H9 (cell line): ENCODE measurements at regions not wholly inside any gene's neighbourhood (a gene's known extent, or its start where the extent isn't known, plus 50 kb on each side); places are given as distances from the start of the nearest gene placed in this dataset.

ENCODE experiments used
- DNase-seq: peaks from one replicate; pipeline ENCODE4 v3.0.0-alpha.2; 2017
- H2AFZ ChIP-seq: one replicate; pipeline ENCODE4 v1.6.1; 2013; ENCODE audit warnings: mild to moderate bottlenecking, low read length, control low read depth, moderate library complexity
- H2AK5ac ChIP-seq: 2 replicates; pipeline ENCODE4 v1.6.1; 2013; ENCODE audit warnings: low read length, control low read depth, mixed read lengths; ENCODE audit not compliant: insufficient read length
- H2BK120ac ChIP-seq: one replicate; pipeline ENCODE4 v1.6.1; 2013; ENCODE audit warnings: low read depth, mild to moderate bottlenecking, low read length, control low read depth, inconsistent platforms; ENCODE audit not compliant: poor library complexity, severe bottlenecking
- H2BK12ac ChIP-seq: 2 replicates; pipeline ENCODE4 v1.6.1; 2013; ENCODE audit warnings: low read length, control low read depth, mixed read lengths, low read depth; ENCODE audit not compliant: insufficient read length
- H2BK15ac ChIP-seq: 2 replicates; pipeline ENCODE4 v1.6.1; 2013; ENCODE audit warnings: low read depth, low read length, control low read depth
- H2BK20ac ChIP-seq: one replicate; pipeline ENCODE4 v1.6.1; 2013; ENCODE audit warnings: low read depth, mild to moderate bottlenecking, low read length, control low read depth, inconsistent platforms; ENCODE audit not compliant: poor library complexity, severe bottlenecking
- H2BK5ac ChIP-seq: 2 replicates; pipeline ENCODE4 v1.6.1; 2013; ENCODE audit warnings: low read length, control low read depth, mixed read lengths; ENCODE audit not compliant: insufficient read length
- H3K14ac ChIP-seq: 2 replicates; pipeline ENCODE4 v1.6.1; 2013; ENCODE audit warnings: low read length, control low read depth; ENCODE audit not compliant: insufficient read depth
- H3K18ac ChIP-seq: 2 replicates; pipeline ENCODE4 v1.6.1; 2013; ENCODE audit warnings: low read depth, mild to moderate bottlenecking, mixed read lengths, low read length, control low read depth; ENCODE audit not compliant: insufficient read length
- H3K23ac ChIP-seq: 2 replicates; pipeline ENCODE4 v1.6.1; 2013; ENCODE audit warnings: low read length, control low read depth, mixed read lengths, low read depth; ENCODE audit not compliant: insufficient read length
- H3K23me2 ChIP-seq: 2 replicates; pipeline ENCODE4 v1.6.1; 2013; ENCODE audit warnings: low read depth, mild to moderate bottlenecking, mixed read lengths, low read length, control low read depth; ENCODE audit not compliant: insufficient read length, poor library complexity, severe bottlenecking
- H3K27ac ChIP-seq: 2 replicates; pipeline ENCODE4 v1.5.1; 2013; ENCODE audit warnings: low read length, control low read depth, mixed read lengths, low read depth; ENCODE audit not compliant: insufficient read length
- H3K27me3 ChIP-seq: 2 replicates; pipeline ENCODE4 v1.6.1; 2013; ENCODE audit warnings: low read length, control low read depth, inconsistent platforms; ENCODE audit not compliant: insufficient read depth
- H3K4ac ChIP-seq: 2 replicates; pipeline ENCODE4 v1.6.1; 2013; ENCODE audit warnings: low read depth, mild to moderate bottlenecking, control low read depth, inconsistent platforms, low read length, moderate library complexity
- H3K4me1 ChIP-seq: 2 replicates; pipeline ENCODE4 v1.6.1; 2013; ENCODE audit warnings: low read length, control low read depth, inconsistent platforms; ENCODE audit not compliant: insufficient read depth
- H3K4me2 ChIP-seq: 2 replicates; pipeline ENCODE4 v1.6.1; 2013; ENCODE audit warnings: low read length, control low read depth, mixed read lengths; ENCODE audit not compliant: insufficient read length, insufficient read depth
- H3K56ac ChIP-seq: 2 replicates; pipeline ENCODE4 v1.6.1; 2013; ENCODE audit warnings: low read depth, mild to moderate bottlenecking, mixed read lengths, low read length, control low read depth; ENCODE audit not compliant: insufficient read length
- H3K79me1 ChIP-seq: 2 replicates; pipeline ENCODE4 v1.6.1; 2013; ENCODE audit warnings: low read depth, mild to moderate bottlenecking, moderate library complexity, low read length, control low read depth, inconsistent platforms; ENCODE audit not compliant: insufficient read depth, poor library complexity, severe bottlenecking
- H3K79me2 ChIP-seq: 2 replicates; pipeline ENCODE4 v1.6.1; 2013; ENCODE audit warnings: low read length, control low read depth, inconsistent platforms; ENCODE audit not compliant: insufficient read depth
- H3K9ac ChIP-seq: 2 replicates; pipeline ENCODE4 v1.6.1; 2013; ENCODE audit warnings: low read length, control low read depth, mixed read lengths; ENCODE audit not compliant: insufficient read length; ENCODE audit errors: extremely low read depth
- H3K9me3 ChIP-seq: one replicate; pipeline ENCODE4 v1.6.1; 2013; ENCODE audit warnings: low read depth, low read length, inconsistent platforms; ENCODE audit not compliant: control insufficient read depth
- H3T11ph ChIP-seq: one replicate; pipeline ENCODE4 v1.6.1; 2013; ENCODE audit warnings: mild to moderate bottlenecking, low read length, control low read depth, inconsistent platforms
- H4K20me1 ChIP-seq: one replicate; pipeline ENCODE4 v1.6.1; 2013; ENCODE audit not compliant: control insufficient read depth, insufficient read length, insufficient read depth
- H4K5ac ChIP-seq: 2 replicates; pipeline ENCODE4 v1.6.1; 2013; ENCODE audit warnings: low read depth, mild to moderate bottlenecking, mixed read lengths, low read length, control low read depth; ENCODE audit not compliant: insufficient read length
- H4K8ac ChIP-seq: replicated peaks from 2 replicates; pipeline ENCODE4 v1.6.1; 2013; ENCODE audit warnings: low read length, control low read depth, mixed read lengths, low read depth; ENCODE audit not compliant: insufficient read length
- H4K91ac ChIP-seq: 2 replicates; pipeline ENCODE4 v1.6.1; 2013; ENCODE audit warnings: low read depth, mild to moderate bottlenecking, moderate library complexity, mixed read lengths, low read length, control low read depth; ENCODE audit not compliant: insufficient read length
- H3K27ac Mint-ChIP-seq, 3 experiments: 2 replicates in 2 of 3; 3 replicates in 1 of 3; pipeline ENCODE4 v1.8.0; 2020 to 2021; ENCODE audit warnings: mixed read lengths in 3 of 3, mild to moderate bottlenecking in 1 of 3, moderate library complexity in 1 of 3
- H3K27me3 Mint-ChIP-seq: 2 replicates; pipeline ENCODE4 v1.8.0; 2021; ENCODE audit warnings: low read depth, mild to moderate bottlenecking, moderate library complexity, mixed read lengths
- H3K36me3 Mint-ChIP-seq, 3 experiments: 2 replicates in 2 of 3; 3 replicates in 1 of 3; pipeline ENCODE4 v1.8.0; 2020 to 2021; ENCODE audit warnings: low read depth in 3 of 3, mixed read lengths in 3 of 3; ENCODE audit not compliant: insufficient read depth in 1 of 3
- H3K4me1 Mint-ChIP-seq, 2 experiments: 2 replicates each; pipeline ENCODE4 v1.8.0; 2020; ENCODE audit warnings: mixed read lengths in 2 of 2
- H3K4me3 Mint-ChIP-seq, 2 experiments: 2 replicates in 1 of 2; 3 replicates in 1 of 2; pipeline ENCODE4 v1.8.0; 2020 to 2021; ENCODE audit warnings: mild to moderate bottlenecking in 2 of 2, mixed read lengths in 2 of 2, moderate library complexity in 1 of 2
- H3K9me3 Mint-ChIP-seq, 2 experiments: 2 replicates in 1 of 2; 3 replicates in 1 of 2; pipeline ENCODE4 v1.8.0; 2020; ENCODE audit warnings: mild to moderate bottlenecking in 2 of 2, mixed read lengths in 2 of 2, moderate library complexity in 1 of 2
- CTCF ChIP-seq: fragments of 200-600 bp; sonication (generic); conservative IDR thresholded peaks from 3 replicates; pipeline ENCODE4 v1.8.0; 2021; ENCODE audit warnings: antibody characterized with exemption, mild to moderate bottlenecking
- WGBS: extraction: QIAGEN DNeasy Blood & Tissue Kit; methylation state at CpG from one replicate; pipeline ENCODE4 v1.1.7; 2013; ENCODE audit warnings: missing lambda C conversion rate, low lambda C conversion rate, mixed read lengths; ENCODE audit not compliant: insufficient read length; ENCODE audit errors: extremely low coverage; 5-methylcytosine and 5-hydroxymethylcytosine counted together

GRCh38 chr12:60594035-60594711 is 998.3 kb downstream of the SLC16A7 start:
- Mint-ChIP-seq H3K27me3 (no peaks in the 10 kb centered on the region), H3K27ac (no peak overlapping the region), H3K9me3 (peaks cover 7 to 22% of the 10 kb centered on the region in 2 experiments; a peak in 4 of 5 replicates), H3K4me3 (no peak overlapping the region), H3K4me1 (no peaks in the 10 kb centered on the region), H3K36me3 (peaks cover 0 to 8% (median 0%) of the 10 kb centered on the region in 3 experiments; a peak in 3 of 7 replicates)
- H3K18ac ChIP-seq = no peak overlapping the region
- H2BK5ac ChIP-seq = no peak overlapping the region
- no peak overlapping the region for H2BK120ac ChIP-seq
- H3T11ph ChIP-seq = no peak overlapping the region
- no peak overlapping the region for H4K5ac ChIP-seq
- H3K4me2 ChIP-seq = no peak overlapping the region
- H3K23ac ChIP-seq = no peak overlapping the region
- H3K9me3 ChIP-seq = no peaks in the 10 kb centered on the region
- H3K79me1 ChIP-seq = no peaks in the 10 kb centered on the region
- H2BK15ac ChIP-seq = no peak overlapping the region
- no peak overlapping the region for H3K9ac ChIP-seq
- no peaks in the 10 kb centered on the region for H3K4me1 ChIP-seq
- no peak overlapping the region for H2BK12ac ChIP-seq
- H3K14ac ChIP-seq = no peak overlapping the region
- H4K8ac ChIP-seq = no peak overlapping the region
- no peak for DNase-seq
- no peaks in the 10 kb centered on the region for H3K23me2 ChIP-seq
- no peak for TF ChIP-seq CTCF
- no peak overlapping the region for H3K4ac ChIP-seq
- no peaks in the 10 kb centered on the region for H3K27me3 ChIP-seq
- H2AK5ac ChIP-seq = no peak overlapping the region
- H3K56ac ChIP-seq = no peak overlapping the region
- no CpG with 5 or more reads among the region's 13 CpGs for WGBS
- H3K79me2 ChIP-seq = no peaks in the 10 kb centered on the region
- H4K20me1 ChIP-seq = no peaks in the 10 kb centered on the region
- H3K27ac ChIP-seq = no peak overlapping the region
- H2AFZ ChIP-seq = no peak overlapping the region
- no peak overlapping the region for H2BK20ac ChIP-seq
- no peak overlapping the region for H4K91ac ChIP-seq
